WERI-Rb-1 (cell line): ENCODE measurements at regions not wholly inside any gene's neighbourhood (a gene's known extent, or its start where the extent isn't known, plus 50 kb on each side); places are given as distances from the start of the nearest gene placed in this dataset.

Source experiments
- DNase-seq: peaks from one replicate; pipeline ENCODE4 v3.0.0-alpha.2; 2020
- H3K27ac ChIP-seq: fragments of 250-450 bp; sonication (Bioruptor Pico); 2 replicates; pipeline ENCODE4 v1.5.1; 2020; ENCODE audit warnings: mild to moderate bottlenecking, moderate library complexity
- H3K27me3 ChIP-seq: fragments of 250-450 bp; sonication (Bioruptor Pico); 2 replicates; pipeline ENCODE4 v1.5.1; 2021; ENCODE audit warnings: mild to moderate bottlenecking, low read depth, moderate library complexity; ENCODE audit not compliant: insufficient read depth, severe bottlenecking
- H3K36me3 ChIP-seq: fragments of 250-450 bp; sonication (Bioruptor Pico); 2 replicates; pipeline ENCODE4 v1.5.1; 2020; ENCODE audit warnings: mild to moderate bottlenecking, moderate library complexity
- H3K4me3 ChIP-seq: 2 replicates; pipeline ENCODE4 v1.5.1; 2011; ENCODE audit warnings: low read depth, mild to moderate bottlenecking, control low read depth, low read length
- H3K9me3 ChIP-seq: fragments of 250-450 bp; sonication (Bioruptor Pico); 2 replicates; pipeline ENCODE4 v1.5.1; 2021; ENCODE audit warnings: mild to moderate bottlenecking, moderate library complexity; ENCODE audit not compliant: severe bottlenecking
- TF ChIP-seq, protein P1 (sequence below): IDR thresholded peaks from 2 replicates; pipeline ENCODE4 v1.5.1; 2011; ENCODE audit warnings: low read depth, mild to moderate bottlenecking, control low read depth, inconsistent platforms, low read length

DNA sequence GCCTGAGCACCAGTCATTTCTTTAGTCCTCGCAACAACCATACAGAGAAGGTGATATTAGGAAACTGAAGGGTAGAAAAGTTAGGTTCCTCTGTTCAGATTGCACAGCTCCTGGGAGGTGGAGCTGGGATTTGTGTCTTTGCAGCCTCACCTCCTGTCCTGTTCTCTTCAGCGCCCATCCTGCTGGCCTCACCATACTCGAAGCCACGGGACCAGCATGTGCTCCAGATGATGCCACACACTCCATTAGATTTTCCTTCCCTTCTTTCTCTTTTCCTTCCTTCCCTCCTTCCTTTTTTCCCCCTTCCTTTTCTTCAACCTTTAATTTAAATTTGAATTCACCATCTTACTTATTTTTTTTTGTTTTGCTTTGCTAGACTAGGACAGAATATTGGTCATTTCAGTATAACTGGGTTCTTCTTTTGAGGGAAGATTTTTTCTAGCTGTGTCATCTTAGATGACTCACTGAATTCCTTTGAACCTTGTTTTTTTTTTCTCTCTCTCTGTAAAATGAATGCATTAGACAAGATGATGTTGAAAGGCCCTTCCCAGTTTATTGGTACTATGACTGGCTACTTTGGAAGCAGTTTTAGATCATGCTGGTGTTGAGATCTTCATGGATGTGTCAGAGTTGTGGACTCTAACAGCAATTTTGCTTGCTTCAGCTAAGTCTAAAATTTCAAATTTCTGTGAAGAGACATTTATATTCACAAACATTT, 662.5 kb upstream of the TENM4 start:
- Histone ChIP-seq H3K36me3 (no peaks in the 10 kb centered on the region), H3K9me3 (no peaks in the 10 kb centered on the region), H3K4me3 (no peak overlapping the region), H3K27ac (no peak overlapping the region), H3K27me3 (peaks cover 61% of the 10 kb centered on the region)
- TF ChIP-seq, protein P1, sequence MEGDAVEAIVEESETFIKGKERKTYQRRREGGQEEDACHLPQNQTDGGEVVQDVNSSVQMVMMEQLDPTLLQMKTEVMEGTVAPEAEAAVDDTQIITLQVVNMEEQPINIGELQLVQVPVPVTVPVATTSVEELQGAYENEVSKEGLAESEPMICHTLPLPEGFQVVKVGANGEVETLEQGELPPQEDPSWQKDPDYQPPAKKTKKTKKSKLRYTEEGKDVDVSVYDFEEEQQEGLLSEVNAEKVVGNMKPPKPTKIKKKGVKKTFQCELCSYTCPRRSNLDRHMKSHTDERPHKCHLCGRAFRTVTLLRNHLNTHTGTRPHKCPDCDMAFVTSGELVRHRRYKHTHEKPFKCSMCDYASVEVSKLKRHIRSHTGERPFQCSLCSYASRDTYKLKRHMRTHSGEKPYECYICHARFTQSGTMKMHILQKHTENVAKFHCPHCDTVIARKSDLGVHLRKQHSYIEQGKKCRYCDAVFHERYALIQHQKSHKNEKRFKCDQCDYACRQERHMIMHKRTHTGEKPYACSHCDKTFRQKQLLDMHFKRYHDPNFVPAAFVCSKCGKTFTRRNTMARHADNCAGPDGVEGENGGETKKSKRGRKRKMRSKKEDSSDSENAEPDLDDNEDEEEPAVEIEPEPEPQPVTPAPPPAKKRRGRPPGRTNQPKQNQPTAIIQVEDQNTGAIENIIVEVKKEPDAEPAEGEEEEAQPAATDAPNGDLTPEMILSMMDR: no peak
- DNase-seq: no peak

DNA sequence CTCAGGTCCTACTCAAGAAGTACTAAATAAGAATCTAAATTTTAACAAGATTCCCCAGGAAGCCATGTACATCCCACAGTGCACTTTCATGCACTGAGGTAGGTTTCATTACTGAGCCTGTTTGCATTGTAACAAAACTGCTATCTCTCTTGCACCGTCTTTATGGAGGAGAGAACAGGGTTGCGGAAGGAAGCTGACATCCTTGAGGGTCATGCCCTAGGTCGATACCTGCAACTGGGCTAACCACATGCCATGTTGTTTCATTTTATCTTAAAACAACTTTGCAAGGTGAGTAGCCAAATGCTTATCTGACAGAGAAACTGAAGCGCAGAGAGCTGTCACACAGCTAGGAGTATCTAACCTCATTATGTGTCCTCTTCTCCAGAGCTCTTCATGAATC, 656.3 kb upstream of the TENM4 start:
- DNase-seq: no peak
- no peak overlapping the region for H3K27ac ChIP-seq
- H3K9me3 ChIP-seq: no peaks in the 10 kb centered on the region
- H3K27me3 ChIP-seq: peaks cover 57% of the 10 kb centered on the region
- TF ChIP-seq, protein P1: no peak
- no peaks in the 10 kb centered on the region for H3K36me3 ChIP-seq
- no peak overlapping the region for H3K4me3 ChIP-seq

- TF ChIP-seq, protein P1: no peak
- Histone ChIP-seq H3K27ac (no peak overlapping the region), H3K4me3 (no peak overlapping the region), H3K27me3 (peaks cover 54% of the 10 kb centered on the region), H3K36me3 (no peaks in the 10 kb centered on the region), H3K9me3 (no peaks in the 10 kb centered on the region)
- DNase-seq: no peak
Measured at GRCh38 chr11:80096736-80097135, 655.9 kb upstream of the TENM4 start.

GRCh38 chr11:80086496-80087055, 645.7 kb upstream of the TENM4 start:
- Histone ChIP-seq H3K4me3 (no peak overlapping the region), H3K27ac (no peak overlapping the region), H3K9me3 (no peaks in the 10 kb centered on the region), H3K36me3 (no peaks in the 10 kb centered on the region), H3K27me3 (peaks cover 50% of the 10 kb centered on the region)
- TF ChIP-seq, protein P1: no peak
- DNase-seq: no peak

DNA sequence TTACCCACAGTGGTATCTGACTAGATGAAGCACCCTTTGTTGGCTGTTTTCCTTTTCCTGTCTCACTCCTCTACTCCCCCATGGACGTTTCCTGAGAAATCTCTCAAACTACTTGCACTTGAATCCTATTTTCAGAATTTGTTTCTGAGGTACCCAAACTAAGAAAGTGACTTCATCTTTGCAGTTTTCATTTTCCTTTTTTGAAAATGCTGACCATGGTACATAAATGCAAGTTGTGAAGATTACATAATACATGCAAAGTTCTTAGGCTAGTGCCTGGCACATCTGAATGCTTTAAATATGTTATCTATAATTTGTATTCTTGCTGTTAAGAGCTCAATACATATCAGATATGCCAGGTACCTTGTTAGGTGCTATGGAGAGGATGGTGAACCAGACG, 644.7 kb upstream of the TENM4 start:
- TF ChIP-seq, protein P1: no peak
- H3K27ac ChIP-seq: no peak overlapping the region
- no peaks in the 10 kb centered on the region for H3K36me3 ChIP-seq
- no peaks in the 10 kb centered on the region for H3K9me3 ChIP-seq
- H3K27me3 ChIP-seq: peaks cover 48% of the 10 kb centered on the region
- no peak overlapping the region for H3K4me3 ChIP-seq
- no peak for DNase-seq

DNA sequence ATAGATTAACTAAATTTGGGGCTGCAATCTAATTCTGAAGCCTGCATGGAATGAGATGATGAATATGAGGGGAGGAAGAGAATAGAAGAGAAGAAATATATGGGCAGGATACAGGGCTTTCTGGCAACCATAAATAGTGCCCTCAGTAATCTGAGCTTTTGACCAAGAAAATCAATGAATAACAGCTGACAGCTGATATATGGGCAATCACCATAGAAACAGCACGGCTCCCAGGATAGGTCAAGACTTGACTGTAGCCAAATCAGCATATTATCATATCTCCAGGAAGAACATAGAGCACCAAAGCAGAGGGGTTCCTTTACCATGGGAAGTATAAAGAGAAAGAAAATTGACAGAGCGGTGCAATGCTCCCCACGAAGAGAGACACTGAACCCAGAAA, 643.8 kb upstream of the TENM4 start:
- DNase-seq: no peak
- TF ChIP-seq, protein P1: no peak
- no peak overlapping the region for H3K4me3 ChIP-seq
- no peaks in the 10 kb centered on the region for H3K36me3 ChIP-seq
- peaks cover 46% of the 10 kb centered on the region for H3K27me3 ChIP-seq
- no peak overlapping the region for H3K27ac ChIP-seq
- H3K9me3 ChIP-seq: no peaks in the 10 kb centered on the region
